ENCODE measurements at regions not wholly inside any gene's neighbourhood (a gene's known extent, or its start where the extent isn't known, plus 50 kb on each side); places are given as distances from the start of the nearest gene placed in this dataset.

DNA sequence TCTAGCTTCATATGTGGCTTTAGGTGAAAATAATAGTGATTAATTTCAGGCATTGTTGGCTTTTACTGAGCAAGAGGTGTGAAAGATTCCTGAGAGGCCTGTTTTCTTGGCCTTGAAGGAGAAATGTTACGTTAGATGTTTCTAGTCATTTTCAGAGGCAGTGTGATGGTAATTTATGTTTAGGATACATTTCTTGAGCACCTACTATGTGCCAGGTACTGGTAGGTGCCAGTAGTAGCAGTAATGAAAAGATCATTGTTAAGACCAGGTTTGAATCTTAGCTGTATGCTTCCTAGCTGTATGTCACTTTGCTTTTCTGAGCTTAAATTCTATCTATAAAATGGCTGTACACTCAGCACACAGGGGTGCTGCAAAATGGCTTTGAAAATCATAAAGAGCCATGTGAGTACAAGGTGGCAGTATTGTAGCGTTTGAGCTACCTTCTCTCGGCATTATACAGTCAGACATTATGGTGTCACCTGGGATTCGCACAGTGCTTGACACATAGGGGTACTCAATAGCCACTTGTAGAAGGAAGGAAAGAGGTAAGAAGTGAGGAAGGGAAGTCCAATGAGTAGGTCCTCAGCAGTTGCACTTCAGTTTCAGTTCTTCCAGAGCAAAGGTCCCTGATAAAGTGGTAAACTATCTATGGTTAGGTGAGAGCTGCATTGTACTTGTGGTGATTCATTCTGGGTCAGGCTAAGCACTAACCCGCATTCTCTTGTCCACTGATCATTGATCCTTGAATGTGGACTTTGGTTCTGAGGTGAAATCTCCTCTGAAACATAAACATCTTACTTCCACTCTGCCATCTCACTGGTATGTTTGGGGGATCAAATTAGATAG lies 166.5 kb upstream of the NR3C1 start:
- TF ChIP-seq, protein P1, sequence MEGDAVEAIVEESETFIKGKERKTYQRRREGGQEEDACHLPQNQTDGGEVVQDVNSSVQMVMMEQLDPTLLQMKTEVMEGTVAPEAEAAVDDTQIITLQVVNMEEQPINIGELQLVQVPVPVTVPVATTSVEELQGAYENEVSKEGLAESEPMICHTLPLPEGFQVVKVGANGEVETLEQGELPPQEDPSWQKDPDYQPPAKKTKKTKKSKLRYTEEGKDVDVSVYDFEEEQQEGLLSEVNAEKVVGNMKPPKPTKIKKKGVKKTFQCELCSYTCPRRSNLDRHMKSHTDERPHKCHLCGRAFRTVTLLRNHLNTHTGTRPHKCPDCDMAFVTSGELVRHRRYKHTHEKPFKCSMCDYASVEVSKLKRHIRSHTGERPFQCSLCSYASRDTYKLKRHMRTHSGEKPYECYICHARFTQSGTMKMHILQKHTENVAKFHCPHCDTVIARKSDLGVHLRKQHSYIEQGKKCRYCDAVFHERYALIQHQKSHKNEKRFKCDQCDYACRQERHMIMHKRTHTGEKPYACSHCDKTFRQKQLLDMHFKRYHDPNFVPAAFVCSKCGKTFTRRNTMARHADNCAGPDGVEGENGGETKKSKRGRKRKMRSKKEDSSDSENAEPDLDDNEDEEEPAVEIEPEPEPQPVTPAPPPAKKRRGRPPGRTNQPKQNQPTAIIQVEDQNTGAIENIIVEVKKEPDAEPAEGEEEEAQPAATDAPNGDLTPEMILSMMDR (IDR thresholded peaks at IDR 0.05): no peak
- TF ChIP-seq POLR2A (IDR thresholded peaks at IDR 0.05): no peak

Data from uterus (tissue), 2 donors.